ENCODE measurements at regions not wholly inside any gene's neighbourhood (a gene's known extent, or its start where the extent isn't known, plus 50 kb on each side); places are given as distances from the start of the nearest gene placed in this dataset.

DNA sequence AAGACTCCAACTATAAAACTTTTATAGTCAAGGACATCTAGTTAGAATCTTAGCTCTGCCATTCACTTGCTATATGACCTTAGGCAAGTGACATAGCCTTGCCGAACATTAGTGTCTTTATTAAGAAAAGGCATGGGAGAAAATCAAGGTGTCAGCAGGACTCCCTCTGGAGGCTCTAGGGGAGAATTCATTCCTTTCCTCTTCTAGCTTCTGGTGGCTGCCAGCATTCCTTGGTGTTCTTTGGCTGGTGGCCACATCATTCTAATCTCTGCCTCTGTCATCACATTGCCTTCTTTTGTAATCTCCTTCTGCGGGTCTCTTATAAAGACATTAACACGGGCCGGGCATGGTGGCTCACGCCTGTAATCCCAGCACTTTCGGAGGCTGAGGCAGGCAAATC is 99.8 kb downstream of the PPP1R2C start:
- peak; percentile 27 for DNase-seq
- Histone ChIP-seq H3K36me3 (replicated peaks) (no peaks in the 10 kb centered on the region), H3K4me3 (ENCODE audit: low read depth, low read length) (no peak overlapping the region), H3K27me3 (replicated peaks) (no peaks in the 10 kb centered on the region), H3K27ac (no peak overlapping the region)
- TF ChIP-seq, protein P1, sequence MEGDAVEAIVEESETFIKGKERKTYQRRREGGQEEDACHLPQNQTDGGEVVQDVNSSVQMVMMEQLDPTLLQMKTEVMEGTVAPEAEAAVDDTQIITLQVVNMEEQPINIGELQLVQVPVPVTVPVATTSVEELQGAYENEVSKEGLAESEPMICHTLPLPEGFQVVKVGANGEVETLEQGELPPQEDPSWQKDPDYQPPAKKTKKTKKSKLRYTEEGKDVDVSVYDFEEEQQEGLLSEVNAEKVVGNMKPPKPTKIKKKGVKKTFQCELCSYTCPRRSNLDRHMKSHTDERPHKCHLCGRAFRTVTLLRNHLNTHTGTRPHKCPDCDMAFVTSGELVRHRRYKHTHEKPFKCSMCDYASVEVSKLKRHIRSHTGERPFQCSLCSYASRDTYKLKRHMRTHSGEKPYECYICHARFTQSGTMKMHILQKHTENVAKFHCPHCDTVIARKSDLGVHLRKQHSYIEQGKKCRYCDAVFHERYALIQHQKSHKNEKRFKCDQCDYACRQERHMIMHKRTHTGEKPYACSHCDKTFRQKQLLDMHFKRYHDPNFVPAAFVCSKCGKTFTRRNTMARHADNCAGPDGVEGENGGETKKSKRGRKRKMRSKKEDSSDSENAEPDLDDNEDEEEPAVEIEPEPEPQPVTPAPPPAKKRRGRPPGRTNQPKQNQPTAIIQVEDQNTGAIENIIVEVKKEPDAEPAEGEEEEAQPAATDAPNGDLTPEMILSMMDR (IDR thresholded peaks at IDR 0.05; ENCODE audit: low read depth, low read length, missing control alignments) = no peak
- in situ Hi-C loops (cut with HindIII; ENCODE audit: low pct_ligation_motif_present, low sequenced_read_pairs) = no loop called here

DNA sequence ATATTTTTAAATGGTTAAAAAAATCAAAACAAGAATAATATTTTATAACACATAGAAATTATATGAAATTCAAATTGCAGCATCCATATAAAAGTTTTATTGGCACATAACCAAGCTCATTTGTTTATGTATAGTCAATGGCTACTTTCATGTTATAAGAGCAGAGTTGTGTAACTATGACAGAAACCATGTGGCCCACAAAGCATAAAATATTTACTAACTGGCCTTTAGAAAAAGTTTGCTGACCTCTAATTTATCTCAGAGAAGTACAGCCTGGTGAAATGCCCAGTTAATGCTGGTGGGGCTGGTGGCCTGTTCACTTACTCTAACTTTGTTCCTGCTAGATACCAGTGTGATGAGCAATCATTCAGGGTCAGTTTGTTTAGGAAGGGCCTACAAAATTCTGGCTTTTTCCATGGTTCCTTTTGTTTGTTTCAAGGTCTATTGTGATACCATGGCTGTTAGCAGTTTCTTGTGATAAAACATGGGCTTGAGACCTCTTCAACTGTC is 104.6 kb downstream of the PPP1R2C start:
- DNase-seq = no peak
- in situ Hi-C loops (cut with HindIII; ENCODE audit: low pct_ligation_motif_present, low sequenced_read_pairs) = no loop called here
- Histone ChIP-seq H3K27ac (no peak overlapping the region), H3K4me3 (ENCODE audit: low read depth, low read length) (no peak overlapping the region), H3K36me3 (replicated peaks) (no peaks in the 10 kb centered on the region), H3K27me3 (replicated peaks) (no peaks in the 10 kb centered on the region)
- TF ChIP-seq, protein P1 (IDR thresholded peaks at IDR 0.05; ENCODE audit: low read depth, low read length, missing control alignments) = no peak

DNA sequence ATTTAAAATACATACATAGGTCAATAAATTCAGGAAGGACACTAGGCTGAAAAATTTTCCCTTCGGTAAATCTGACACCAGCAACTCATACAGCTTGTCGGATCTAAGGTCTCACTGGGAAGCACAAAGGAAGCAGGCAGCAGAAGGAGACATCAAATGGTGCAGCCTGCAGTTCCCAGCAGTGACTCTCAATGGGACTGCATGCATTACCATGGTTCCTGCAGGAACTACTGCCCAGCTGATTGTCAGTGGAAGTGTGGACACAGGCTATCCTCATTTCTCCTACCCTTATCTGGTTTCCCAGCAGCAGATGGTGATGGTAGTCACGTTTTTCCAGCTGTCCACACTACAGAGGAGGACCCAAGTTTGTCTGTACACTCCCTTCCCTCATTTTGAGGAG is 113.3 kb downstream of the PPP1R2C start:
- Histone ChIP-seq H3K4me3 (ENCODE audit: low read depth, low read length) (no peak overlapping the region), H3K36me3 (replicated peaks) (no peaks in the 10 kb centered on the region), H3K27me3 (replicated peaks) (no peaks in the 10 kb centered on the region), H3K27ac (no peak overlapping the region)
- DNase-seq = no peak
- in situ Hi-C loops (cut with HindIII; ENCODE audit: low pct_ligation_motif_present, low sequenced_read_pairs) = no loop called here
- TF ChIP-seq, protein P1 (IDR thresholded peaks at IDR 0.05; ENCODE audit: low read depth, low read length, missing control alignments) = no peak

DNA sequence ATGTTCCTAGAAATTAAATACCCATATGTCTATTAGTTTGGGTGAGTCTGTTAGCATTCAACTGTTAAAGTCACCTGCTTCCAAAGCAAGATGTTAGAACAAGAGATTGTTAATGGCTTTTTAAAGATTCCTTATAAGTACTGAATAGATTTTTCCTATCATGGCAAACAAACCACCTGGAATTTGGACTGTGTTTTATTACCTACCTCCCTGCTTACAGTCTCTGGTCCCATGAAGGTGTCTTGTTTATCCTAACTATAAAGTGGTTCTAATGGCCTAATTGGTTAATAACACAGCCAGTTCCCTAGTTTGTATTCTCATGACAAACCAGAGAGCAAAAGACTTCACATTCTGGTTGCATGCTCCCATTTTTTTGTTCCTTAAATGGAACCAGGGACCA is 149.5 kb downstream of the PPP1R2C start:
- DNase-seq = no peak
- in situ Hi-C loops (cut with HindIII; ENCODE audit: low pct_ligation_motif_present, low sequenced_read_pairs) = no loop called here

DNA sequence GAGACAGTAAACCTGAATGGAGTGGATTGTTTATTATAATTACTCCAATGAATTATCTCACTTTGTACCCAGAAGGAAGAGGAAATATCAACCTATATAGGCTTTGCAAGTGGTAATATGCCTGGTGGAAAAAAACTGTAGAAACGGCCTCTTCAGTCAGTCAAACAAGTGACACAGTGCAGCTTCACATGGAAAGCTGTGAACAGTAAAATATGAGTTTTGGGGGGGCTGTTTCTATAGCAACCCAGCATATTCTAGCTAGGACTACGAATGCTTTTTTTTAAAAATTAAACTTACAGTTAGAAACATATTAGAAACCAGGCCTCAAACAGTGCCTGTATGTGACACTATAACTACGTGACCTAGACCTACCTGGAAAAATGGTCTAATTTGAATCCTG is 150.1 kb downstream of the PPP1R2C start:
- in situ Hi-C loops (cut with HindIII; ENCODE audit: low pct_ligation_motif_present, low sequenced_read_pairs) = no loop called here
- TF ChIP-seq, protein P1 (IDR thresholded peaks at IDR 0.05; ENCODE audit: low read depth, low read length, missing control alignments) = no peak
- no peak for DNase-seq
- Histone ChIP-seq H3K27me3 (replicated peaks) (no peaks in the 10 kb centered on the region), H3K4me3 (ENCODE audit: low read depth, low read length) (no peak overlapping the region), H3K36me3 (replicated peaks) (no peaks in the 10 kb centered on the region), H3K27ac (no peak overlapping the region)

More for the DNA sequence above, 149.5 kb downstream of the PPP1R2C start:
- Histone ChIP-seq H3K27ac (no peak overlapping the region), H3K36me3 (replicated peaks) (no peaks in the 10 kb centered on the region), H3K4me3 (ENCODE audit: low read depth, low read length) (no peak overlapping the region), H3K27me3 (replicated peaks) (no peaks in the 10 kb centered on the region)
- TF ChIP-seq, protein P1 (IDR thresholded peaks at IDR 0.05; ENCODE audit: low read depth, low read length, missing control alignments) = no peak

DNA sequence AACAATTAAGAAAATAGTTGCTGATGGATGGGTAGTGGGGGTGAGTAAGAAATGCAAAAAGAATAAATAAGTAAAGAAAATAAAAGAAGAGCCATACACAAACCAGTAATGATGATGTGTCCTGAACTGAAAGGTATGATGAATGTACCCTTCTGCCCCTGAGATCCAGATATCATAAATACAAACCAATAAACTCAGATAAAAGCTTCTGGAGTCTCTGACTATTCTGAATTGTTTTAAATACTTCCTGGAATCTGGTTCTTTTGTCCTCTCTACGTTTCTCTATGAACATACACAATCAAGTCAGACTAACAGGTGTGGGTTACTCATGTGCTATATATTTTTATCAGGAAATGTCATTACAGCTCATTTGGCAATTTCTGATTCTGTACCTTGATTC is 153.4 kb downstream of the PPP1R2C start:
- in situ Hi-C loops (cut with HindIII; ENCODE audit: low pct_ligation_motif_present, low sequenced_read_pairs) = no loop called here
- Histone ChIP-seq H3K4me3 (ENCODE audit: low read depth, low read length) (no peak overlapping the region), H3K27ac (no peak overlapping the region), H3K27me3 (replicated peaks) (no peaks in the 10 kb centered on the region), H3K36me3 (replicated peaks) (no peaks in the 10 kb centered on the region)
- TF ChIP-seq, protein P1 (IDR thresholded peaks at IDR 0.05; ENCODE audit: low read depth, low read length, missing control alignments) = no peak
- DNase-seq = no peak
